Kidney (tissue), 13 donors: ENCODE measurements at regions not wholly inside any gene's neighbourhood (a gene's known extent, or its start where the extent isn't known, plus 50 kb on each side); places are given as distances from the start of the nearest gene placed in this dataset.

Experiments used
- DNase-seq, 5 donors: peaks; one replicate each; pipeline ENCODE4 v3.0.0-alpha.2; 2013 to 2020
- FAIRE-seq: peaks from 2 replicates; lab custom pipeline; 2012; peaks lifted over from hg19 to GRCh38; lab: Jason Lieb, UNC
- H3K27ac ChIP-seq, 2 donors: one replicate each; pipeline ENCODE4 v1.7.0; 2013; ENCODE audit warnings: low read depth in 2 of 2, low read length in 2 of 2, inconsistent platforms in 1 of 2
- H3K27me3 ChIP-seq: one replicate; pipeline ENCODE4 v1.7.1; 2013; ENCODE audit warnings: low read length, inconsistent platforms; ENCODE audit not compliant: control insufficient read depth, insufficient read depth
- H3K36me3 ChIP-seq, 3 donors: one replicate each; pipeline versions ENCODE4 v1.7.0 to v1.7.1; 2013; ENCODE audit warnings: low read length in 3 of 3, control low read depth in 1 of 3, inconsistent platforms in 1 of 3; ENCODE audit not compliant: insufficient read depth in 3 of 3, control insufficient read depth in 2 of 3
- H3K4me1 ChIP-seq, 3 donors: one replicate each; pipeline versions ENCODE4 v1.7.0 to v1.7.1; 2013; ENCODE audit warnings: low read length in 3 of 3, inconsistent platforms in 1 of 3, low read depth in 1 of 3; ENCODE audit not compliant: control insufficient read depth in 2 of 3, insufficient read depth in 2 of 3
- H3K4me3 ChIP-seq, 3 donors: one replicate each; pipeline versions ENCODE4 v1.7.0 to v1.8.1; 2013; ENCODE audit warnings: low read length in 3 of 3, control low read depth in 1 of 3, inconsistent platforms in 1 of 3
- H3K9ac ChIP-seq, 3 donors: one replicate each; pipeline versions ENCODE4 v1.7.0 to v1.7.1; 2013; ENCODE audit warnings: low read length in 3 of 3, control low read depth in 1 of 3, inconsistent platforms in 1 of 3
- H3K9me3 ChIP-seq, 3 donors: one replicate each; pipeline versions ENCODE4 v1.7.0 to v1.7.1; 2013; ENCODE audit warnings: low read length in 3 of 3, control low read depth in 1 of 3, inconsistent platforms in 1 of 3; ENCODE audit not compliant: control insufficient read depth in 2 of 3, insufficient read depth in 1 of 3
- intact Hi-C: fragments of 100-400 bp; cut with DNase I; formaldehyde crosslinking; loops from one replicate; pipeline ENCODE4 v1.11.1; 2022
- TF ChIP-seq, protein P1 (sequence below): IDR thresholded peaks from 3 replicates; pipeline ENCODE4 v1.5.1; 2012; ENCODE audit warnings: mild to moderate bottlenecking, moderate library complexity, borderline replicate concordance; ENCODE audit not compliant: insufficient read depth; ENCODE audit errors: extremely low read depth
- donor health status: control.
- donor health status: control.
- donor health status: control.
- donor health status: control.
- donor health status: control.
- donor health status: DM: yes; HTN: yes; CAD: no.
- donor health status: Normal renal cell carcinoma (clear cell type).

GRCh38 chrX:802846-803245, 172.3 kb downstream of the SHOX start:
- Histone ChIP-seq H3K36me3 (no peaks in the 10 kb centered on the region), H3K9ac (no peak overlapping the region), H3K27ac (no peak overlapping the region), H3K27me3 (peaks cover 3% of the 10 kb centered on the region), H3K9me3 (peaks cover 0 to 3% (median 0%) of the 10 kb centered on the region in 3 donors), H3K4me1 (no peaks in the 10 kb centered on the region), H3K4me3 (no peak overlapping the region)
- intact Hi-C loops: no loop called here
- no peak for FAIRE-seq
- TF ChIP-seq, protein P1, sequence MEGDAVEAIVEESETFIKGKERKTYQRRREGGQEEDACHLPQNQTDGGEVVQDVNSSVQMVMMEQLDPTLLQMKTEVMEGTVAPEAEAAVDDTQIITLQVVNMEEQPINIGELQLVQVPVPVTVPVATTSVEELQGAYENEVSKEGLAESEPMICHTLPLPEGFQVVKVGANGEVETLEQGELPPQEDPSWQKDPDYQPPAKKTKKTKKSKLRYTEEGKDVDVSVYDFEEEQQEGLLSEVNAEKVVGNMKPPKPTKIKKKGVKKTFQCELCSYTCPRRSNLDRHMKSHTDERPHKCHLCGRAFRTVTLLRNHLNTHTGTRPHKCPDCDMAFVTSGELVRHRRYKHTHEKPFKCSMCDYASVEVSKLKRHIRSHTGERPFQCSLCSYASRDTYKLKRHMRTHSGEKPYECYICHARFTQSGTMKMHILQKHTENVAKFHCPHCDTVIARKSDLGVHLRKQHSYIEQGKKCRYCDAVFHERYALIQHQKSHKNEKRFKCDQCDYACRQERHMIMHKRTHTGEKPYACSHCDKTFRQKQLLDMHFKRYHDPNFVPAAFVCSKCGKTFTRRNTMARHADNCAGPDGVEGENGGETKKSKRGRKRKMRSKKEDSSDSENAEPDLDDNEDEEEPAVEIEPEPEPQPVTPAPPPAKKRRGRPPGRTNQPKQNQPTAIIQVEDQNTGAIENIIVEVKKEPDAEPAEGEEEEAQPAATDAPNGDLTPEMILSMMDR: no peak
- no peak for DNase-seq

DNA sequence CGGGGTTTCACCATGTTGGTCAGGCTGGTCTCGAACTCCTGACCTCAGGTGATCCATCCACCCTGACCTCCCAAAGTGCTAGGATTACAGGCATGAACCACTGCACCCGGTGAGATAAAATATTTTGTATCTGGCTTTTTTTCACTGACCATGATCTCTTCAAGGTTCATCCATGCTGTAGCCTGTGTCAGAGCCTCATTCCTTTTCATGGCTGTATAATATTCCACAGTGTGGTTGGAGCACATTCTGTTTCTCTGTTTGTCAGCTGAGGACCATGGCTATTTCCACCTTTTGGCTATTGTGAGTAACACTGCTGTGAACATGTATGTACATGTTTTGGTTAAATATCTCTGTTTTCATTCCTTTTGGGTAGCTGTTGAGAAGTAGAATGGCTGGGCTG, 169.2 kb downstream of the SHOX start:
- TF ChIP-seq, protein P1: no peak
- Histone ChIP-seq H3K9ac (no peak overlapping the region), H3K27me3 (no peaks in the 10 kb centered on the region), H3K36me3 (no peaks in the 10 kb centered on the region), H3K27ac (no peak overlapping the region), H3K9me3 (peaks cover 0 to 3% (median 0%) of the 10 kb centered on the region in 3 donors), H3K4me3 (no peak overlapping the region), H3K4me1 (no peaks in the 10 kb centered on the region)
- no peak for FAIRE-seq
- intact Hi-C loops: no loop called here
- no peak for DNase-seq

DNA sequence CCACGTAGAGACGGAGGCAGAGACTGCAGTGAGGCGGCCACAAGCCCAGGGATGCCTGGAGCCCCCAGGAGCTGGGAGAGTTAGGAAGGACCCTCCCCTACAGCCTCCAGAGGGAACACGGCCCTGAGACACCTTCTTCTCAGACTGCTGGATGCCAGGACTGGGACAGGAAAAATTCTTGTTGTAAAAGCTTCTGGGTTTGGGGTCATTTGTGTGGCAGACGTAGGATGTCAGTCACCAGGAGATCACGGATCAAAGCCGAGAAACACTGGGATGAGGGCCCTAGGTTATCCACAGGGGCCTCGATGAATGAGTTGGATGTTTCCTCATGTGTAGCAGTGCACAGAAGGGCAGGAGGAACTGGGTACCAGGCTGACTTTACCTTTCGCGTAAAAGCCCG, 163.7 kb downstream of the SHOX start:
- no peaks in the 10 kb centered on the region for H3K36me3 ChIP-seq
- no peak overlapping the region for H3K4me3 ChIP-seq
- TF ChIP-seq, protein P1: no peak
- FAIRE-seq: no peak
- DNase-seq: no peak
- intact Hi-C loops: no loop called here
- H3K4me1 ChIP-seq: no peaks in the 10 kb centered on the region
- peaks cover 6% of the 10 kb centered on the region for H3K27me3 ChIP-seq
- H3K9ac ChIP-seq: no peak overlapping the region
- H3K27ac ChIP-seq: no peak overlapping the region
- no peaks in the 10 kb centered on the region for H3K9me3 ChIP-seq

DNA sequence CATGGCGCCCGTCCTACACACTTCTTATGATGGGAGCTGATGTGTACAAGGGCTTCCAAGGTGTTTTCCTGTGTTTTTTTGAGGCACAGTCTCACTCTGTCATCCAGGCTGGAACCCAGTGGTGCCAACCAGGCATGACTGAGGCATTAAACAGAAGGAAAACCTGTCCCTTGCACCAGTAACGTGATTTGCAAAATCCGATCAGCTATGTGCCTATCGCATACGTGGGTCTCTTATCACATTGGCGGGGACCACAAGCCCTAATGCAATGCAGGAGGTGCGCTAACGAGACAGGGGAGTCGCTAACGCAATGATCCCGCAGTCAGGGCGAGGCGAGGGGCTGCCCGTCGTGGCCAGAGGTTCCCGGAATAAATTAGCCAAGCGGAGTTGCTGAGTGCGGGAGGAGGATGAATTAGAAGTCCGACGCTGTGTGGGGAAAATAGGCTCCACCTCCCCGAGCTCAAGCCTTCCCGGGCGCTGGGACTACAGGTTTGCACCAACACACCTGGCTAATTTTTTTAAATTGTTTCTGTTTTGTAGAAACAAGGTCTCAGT, 162.7 kb downstream of the SHOX start:
- no peak for DNase-seq
- intact Hi-C loops: no loop called here
- no peaks in the 10 kb centered on the region for H3K9me3 ChIP-seq
- FAIRE-seq: no peak
- no peak overlapping the region for H3K27ac ChIP-seq
- no peaks in the 10 kb centered on the region for H3K36me3 ChIP-seq
- H3K4me3 ChIP-seq: no peak overlapping the region
- TF ChIP-seq, protein P1: no peak
- H3K4me1 ChIP-seq: no peaks in the 10 kb centered on the region
- H3K27me3 ChIP-seq: peaks cover 6% of the 10 kb centered on the region
- H3K9ac ChIP-seq: no peak overlapping the region
